K562 (cell line): ENCODE measurements at regions not wholly inside any gene's neighbourhood (a gene's known extent, or its start where the extent isn't known, plus 50 kb on each side); places are given as distances from the start of the nearest gene placed in this dataset.

Source experiments
- ATAC-seq: fragments of 200-7000 bp; cut with Tn5 transposase; 3 replicates; pipeline ENCODE4 v1.9.1; 2020; ENCODE audit warnings: moderate library complexity
- BruUV-seq: library from RNA; stranded (reverse); fragments of 400-500 nt; replicated peaks from 2 replicates; lab custom pipeline; 2021; lab: Mats Ljungman, UMichigan
- CTCF ChIA-PET: fragments of 300-600 bp; formaldehyde crosslinking; extraction: SDS; loops from one replicate; lab custom pipeline; 2021; ENCODE audit warnings: low intra/inter-chr PET ratio; lab: Yijun Ruan, JAX
- POLR2A ChIA-PET: fragments of 300-600, 350-650 bp; sonication (Branson Sonifier 250); formaldehyde crosslinking; extraction: SDS; loops from one replicate; lab custom pipeline; 2021; ENCODE audit warnings: antibody characterized with exemption, inconsistent platforms; lab: Yijun Ruan, JAX
- DNase-seq, 4 experiments: peaks; one replicate each; pipeline versions ENCODE4 v3.0.0 to v3.0.0-alpha.2; 2011 to 2018; ENCODE audit warnings: low spot score in 3 of 4, mixed read lengths in 3 of 4; ENCODE audit errors: extremely low read depth in 1 of 4
- FAIRE-seq: peaks from 2 replicates; lab custom pipeline; 2011; peaks lifted over from hg19 to GRCh38; lab: Jason Lieb, UNC
- H2AFZ ChIP-seq: 2 replicates; pipeline ENCODE4 v1.6.0; 2011; ENCODE audit warnings: low read depth, low read length, control low read depth, inconsistent platforms
- H3K27ac ChIP-seq: fragments of 200-600 bp; 3 replicates; pipeline ENCODE4 v1.8.0; 2011; ENCODE audit warnings: low read depth, mild to moderate bottlenecking, control low read depth, inconsistent platforms, low read length, moderate library complexity, mixed read lengths; ENCODE audit errors: extremely low read depth
- H3K27me3 ChIP-seq, 2 experiments: fragments of 300-600 bp in 1 of 2; 2 replicates in 1 of 2; 3 replicates in 1 of 2; pipeline versions ENCODE4 v1.6.0 to v1.8.0; 2011; ENCODE audit warnings: inconsistent platforms in 2 of 2, low read length in 2 of 2, mild to moderate bottlenecking in 1 of 2, mixed read lengths in 1 of 2, moderate library complexity in 1 of 2; ENCODE audit not compliant: control insufficient read depth in 2 of 2, insufficient read depth in 2 of 2
- H3K36me3 ChIP-seq: fragments of 300-600 bp; 3 replicates; pipeline ENCODE4 v1.8.0; 2011; ENCODE audit warnings: mild to moderate bottlenecking, low read length, inconsistent platforms; ENCODE audit not compliant: control insufficient read depth, insufficient read depth
- H3K4me1 ChIP-seq, 2 experiments: fragments of 200-600 bp in 1 of 2; replicated peaks in 1 of 2; 2 replicates in 1 of 2; 3 replicates in 1 of 2; pipeline versions ENCODE4 v1.5.1 to v1.8.0; 2011; ENCODE audit warnings: inconsistent platforms in 2 of 2, low read length in 2 of 2, mild to moderate bottlenecking in 1 of 2, mixed read lengths in 1 of 2, moderate library complexity in 1 of 2; ENCODE audit not compliant: control insufficient read depth in 2 of 2, insufficient read depth in 2 of 2
- H3K4me2 ChIP-seq: 2 replicates; pipeline ENCODE4 v1.6.1; 2011; ENCODE audit warnings: low read length, control low read depth, inconsistent platforms, mixed read lengths; ENCODE audit not compliant: insufficient read depth
- H3K4me3 ChIP-seq: fragments of 200-600 bp; sonication (generic), shearing (Covaris generic); 2 replicates; pipeline ENCODE4 v1.5.1; 2016; ENCODE audit warnings: control low read depth, inconsistent platforms
- H3K79me2 ChIP-seq: fragments of 200-600 bp; 3 replicates; pipeline ENCODE4 v1.8.0; 2011; ENCODE audit warnings: low read length, inconsistent platforms; ENCODE audit not compliant: control insufficient read depth, insufficient read depth
- H3K9ac ChIP-seq, 2 experiments: 2 replicates each; pipeline versions ENCODE4 v1.6.0 to v1.6.1; 2011; ENCODE audit warnings: low read depth in 2 of 2, low read length in 2 of 2, control low read depth in 1 of 2, inconsistent platforms in 1 of 2, mild to moderate bottlenecking in 1 of 2, mixed read lengths in 1 of 2; ENCODE audit not compliant: insufficient read depth in 1 of 2
- H3K9me1 ChIP-seq: one replicate; pipeline ENCODE4 v1.6.0; 2011; ENCODE audit warnings: inconsistent platforms, mild to moderate bottlenecking, low read length, moderate library complexity; ENCODE audit not compliant: control insufficient read depth, insufficient read depth
- H3K9me3 ChIP-seq: replicated peaks from 2 replicates; pipeline ENCODE4 v1.5.1; 2011; ENCODE audit warnings: low read depth, low read length, inconsistent platforms; ENCODE audit not compliant: control insufficient read depth, insufficient read depth
- H4K20me1 ChIP-seq: replicated peaks from 2 replicates; pipeline ENCODE4 v1.6.1; 2011; ENCODE audit warnings: low read length, inconsistent platforms, mixed read lengths; ENCODE audit not compliant: control insufficient read depth, insufficient read depth
- BRD9 ChIP-seq: fragments of 450-650 bp; IDR thresholded peaks from 2 replicates; pipeline ENCODE4 v1.6.1; 2018; ENCODE audit warnings: low read depth; ENCODE audit not compliant: partially characterized antibody
- CBFA2T2 ChIP-seq: fragments of 450-650 bp; conservative IDR thresholded peaks from 2 replicates; pipeline ENCODE4 v1.6.1; 2017; ENCODE audit warnings: mild to moderate bottlenecking
- CSDE1 ChIP-seq, 2 experiments: fragments of 450-650 bp; IDR thresholded peaks; 2 replicates each; pipeline ENCODE4 v1.6.1; 2016; ENCODE audit warnings: mild to moderate bottlenecking in 1 of 2
- CXXC5 ChIP-seq: fragments of 250-450 bp; sonication (Bioruptor Pico); IDR thresholded peaks from 2 replicates; pipeline ENCODE4 v1.8.0; 2022; ENCODE audit warnings: inconsistent platforms, mild to moderate bottlenecking, moderate library complexity
- FOSL1 ChIP-seq: fragments of 200-800 bp; sonication (Bioruptor generic); conservative IDR thresholded peaks from 2 replicates; pipeline ENCODE4 v1.6.1; 2016; ENCODE audit warnings: missing genetic modification characterization, missing compliant biosample characterization
- FOXA3 ChIP-seq, 2 experiments: fragments of 450-650 bp in 1 of 2; sonication (generic) in 1 of 2; formaldehyde crosslinking; IDR thresholded peaks in 1 of 2; conservative IDR thresholded peaks in 1 of 2; 2 replicates each; pipeline versions ENCODE4 v1.4.0 to v1.8.0; 2020 to 2022; ENCODE audit warnings: mild to moderate bottlenecking in 2 of 2, missing genetic modification reagents in 1 of 2
- PRDM10 ChIP-seq: fragments of 450-650 bp; IDR thresholded peaks from 2 replicates; pipeline ENCODE4 v1.6.1; 2018; ENCODE audit not compliant: partially characterized antibody
- PTRF ChIP-seq: fragments of 450-650 bp; IDR thresholded peaks from 2 replicates; pipeline ENCODE4 v1.6.1; 2016; ENCODE audit warnings: mild to moderate bottlenecking, missing genetic modification characterization, missing compliant biosample characterization
- PYGO2 ChIP-seq: fragments of 450-650 bp; IDR thresholded peaks from 2 replicates; pipeline ENCODE4 v1.6.1; 2016; ENCODE audit warnings: mild to moderate bottlenecking, missing genetic modification characterization, moderate library complexity, missing compliant biosample characterization
- SRSF7 ChIP-seq: fragments of 200-400 bp; formaldehyde crosslinking; optimal IDR thresholded peaks from 2 replicates; pipeline ENCODE3; 2017; ENCODE audit warnings: mild to moderate bottlenecking, low read depth, low read length
- TRIM28 ChIP-seq: fragments of 450-650 bp; IDR thresholded peaks from 2 replicates; pipeline ENCODE4 v1.6.1; 2017
- XRCC4 ChIP-seq: IDR thresholded peaks from one replicate; pipeline ENCODE4 v1.6.1; 2011; ENCODE audit not compliant: insufficient read depth, insufficient read length; ENCODE audit errors: extremely low read depth
- ZFP1 ChIP-seq: fragments of 450-650 bp; formaldehyde crosslinking; IDR thresholded peaks from 2 replicates; pipeline ENCODE4 v1.4.0; 2020; ENCODE audit warnings: mild to moderate bottlenecking, mixed read lengths
- ZNF445 ChIP-seq: fragments of 250-450 bp; sonication (Bioruptor Pico); IDR thresholded peaks from 2 replicates; pipeline ENCODE4 v1.4.0; 2020; ENCODE audit warnings: low read depth, mild to moderate bottlenecking, moderate library complexity
- WGBS: fragments of 100-300 bp; shearing (Covaris generic); methylation state at CpG from one replicate; pipeline ENCODE4 v1.1.6; 2016; ENCODE audit warnings: low coverage, mixed read lengths; ENCODE audit not compliant: insufficient coverage; ENCODE audit errors: missing lambda C conversion rate; 5-methylcytosine and 5-hydroxymethylcytosine counted together
- in situ Hi-C: fragments of 300-500 bp; cut with MboI; formaldehyde crosslinking; loops from 4 replicates; pipeline ENCODE4 v1.15.0; 2018; ENCODE audit warnings: inconsistent platforms, mixed read lengths
- intact Hi-C: fragments of 100-400 bp; cut with micrococcal nuclease; formaldehyde crosslinking; loops from 2 replicates; pipeline ENCODE4 v1.14.2; 2022
- TF ChIP-seq, protein P1 (sequence below): IDR thresholded peaks from 2 replicates; pipeline ENCODE4 v1.6.1; 2014; ENCODE audit warnings: antibody characterized with exemption

- H3K9me3 ChIP-seq = no peaks in the 10 kb centered on the region
- no peaks in the 10 kb centered on the region for H3K4me1 ChIP-seq
- POLR2A ChIA-PET = no interaction called here
- ATAC-seq (no peak), FAIRE-seq (no peak), DNase-seq (no peak)
- peaks cover 2 to 44% of the 10 kb centered on the region in 2 experiments; a peak in 4 of 5 replicates for H3K27me3 ChIP-seq
- no peaks in the 10 kb centered on the region for H3K36me3 ChIP-seq
- H3K9ac ChIP-seq = no peak overlapping the region
- WGBS = 2% methylated on average over 16 of the region's 18 CpGs
- CTCF ChIA-PET = no interaction called here
- no peaks in the 10 kb centered on the region for H4K20me1 ChIP-seq
- H2AFZ ChIP-seq = no peak overlapping the region
- BruUV-seq = no TSS peak
- H3K9me1 ChIP-seq = no peaks in the 10 kb centered on the region
- no peaks in the 10 kb centered on the region for H3K79me2 ChIP-seq
- in situ Hi-C loops = no loop called here
- H3K27ac ChIP-seq = no peak overlapping the region
- no peak overlapping the region for H3K4me3 ChIP-seq
- intact Hi-C loops = no loop called here
- no peak for TF ChIP-seq PTRF
- no peak for TF ChIP-seq CSDE1 (IDR thresholded peaks at IDR 0.05)
- TF ChIP-seq BRD9 = no peak
- TF ChIP-seq PYGO2 (tag) = no peak
- no peak for TF ChIP-seq PRDM10
- TF ChIP-seq, protein P1, sequence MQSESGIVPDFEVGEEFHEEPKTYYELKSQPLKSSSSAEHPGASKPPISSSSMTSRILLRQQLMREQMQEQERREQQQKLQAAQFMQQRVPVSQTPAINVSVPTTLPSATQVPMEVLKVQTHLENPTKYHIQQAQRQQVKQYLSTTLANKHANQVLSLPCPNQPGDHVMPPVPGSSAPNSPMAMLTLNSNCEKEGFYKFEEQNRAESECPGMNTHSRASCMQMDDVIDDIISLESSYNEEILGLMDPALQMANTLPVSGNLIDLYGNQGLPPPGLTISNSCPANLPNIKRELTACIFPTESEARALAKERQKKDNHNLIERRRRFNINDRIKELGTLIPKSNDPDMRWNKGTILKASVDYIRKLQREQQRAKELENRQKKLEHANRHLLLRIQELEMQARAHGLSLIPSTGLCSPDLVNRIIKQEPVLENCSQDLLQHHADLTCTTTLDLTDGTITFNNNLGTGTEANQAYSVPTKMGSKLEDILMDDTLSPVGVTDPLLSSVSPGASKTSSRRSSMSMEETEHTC = no peak
- no peak for TF ChIP-seq CXXC5 (CRISPR knock-in tag)
- TF ChIP-seq TRIM28 = no peak
- TF ChIP-seq ZNF445 (CRISPR knock-in tag) = no peak
- TF ChIP-seq FOXA3 (CRISPR knock-in tag; conservative IDR thresholded peaks at IDR 0.05 in 1 of 2, IDR thresholded peaks at IDR 0.05 in 1 of 2) = no peak
- no peak for TF ChIP-seq XRCC4
- TF ChIP-seq SRSF7 = no peak
- TF ChIP-seq CBFA2T2 = no peak
- TF ChIP-seq ZFP1 (CRISPR knock-in tag) = no peak
- TF ChIP-seq FOSL1 (tag) = no peak
- no peak overlapping the region for H3K4me2 ChIP-seq
These were observed 94.8 kb upstream of the USP24 start for GRCh38 chr1:55309786-55310504.
